B cell (primary cell): ENCODE measurements at regions not wholly inside any gene's neighbourhood (a gene's known extent, or its start where the extent isn't known, plus 50 kb on each side); places are given as distances from the start of the nearest gene placed in this dataset.

ENCODE experiments used
- ATAC-seq: fragments of 200-7000 bp; cut with Tn5 transposase; one replicate; pipeline ENCODE4 v1.10.0; 2021; ENCODE audit warnings: low read depth, mild to moderate bottlenecking, moderate number of reproducible peaks, moderate library complexity
- CTCF ChIA-PET: fragments of 350-600 bp; sonication (Branson Sonifier 250); formaldehyde crosslinking; loops from one replicate; lab custom pipeline; 2021; ENCODE audit warnings: antibody characterized with exemption, inconsistent platforms; lab: Charles Lee
- POLR2A ChIA-PET: fragments of 350-600 bp; sonication (Branson Sonifier 250); formaldehyde crosslinking; loops from one replicate; lab custom pipeline; 2021; ENCODE audit warnings: antibody characterized with exemption; lab: Charles Lee
- DNase-seq: peaks from one replicate; pipeline ENCODE4 v3.0.0; 2013
- H2AFZ ChIP-seq: 2 replicates; pipeline ENCODE4 v1.6.1; 2012; ENCODE audit warnings: mild to moderate bottlenecking, low read depth, low read length; ENCODE audit not compliant: insufficient read depth, poor library complexity, severe bottlenecking
- H3K27ac ChIP-seq, 2 donors: 1 replicate in 1 of 2; 2 replicates in 1 of 2; pipeline ENCODE4 v1.5.1; 2012 to 2013; ENCODE audit warnings: low read length in 2 of 2, mild to moderate bottlenecking in 2 of 2, moderate library complexity in 1 of 2
- H3K27me3 ChIP-seq, 4 experiments: fragments of 200-600 bp in 1 of 4; sonication (generic) in 1 of 4; replicated peaks in 1 of 4; 1 replicate in 2 of 4; 2 replicates in 2 of 4; pipeline versions ENCODE4 v1.6.1 to v1.7.0; 2013 to 2016; ENCODE audit warnings: low read length in 3 of 4, mild to moderate bottlenecking in 2 of 4, mixed read lengths in 1 of 4, moderate library complexity in 1 of 4; ENCODE audit not compliant: insufficient read depth in 4 of 4, control insufficient read depth in 3 of 4; ENCODE audit errors: control extremely low read depth in 1 of 4
- H3K36me3 ChIP-seq, 2 experiments: replicated peaks in 1 of 2; 1 replicate in 1 of 2; 2 replicates in 1 of 2; pipeline versions ENCODE4 v1.6.1 to v1.7.1; 2013; ENCODE audit warnings: low read length in 1 of 2; ENCODE audit not compliant: insufficient read depth in 2 of 2, control insufficient read depth in 1 of 2; ENCODE audit errors: control extremely low read depth in 1 of 2, extremely low read depth in 1 of 2
- H3K4me1 ChIP-seq, 2 donors: fragments of 200-600 bp in 1 of 2; sonication (generic) in 1 of 2; 1 replicate in 1 of 2; 2 replicates in 1 of 2; pipeline versions ENCODE4 v1.5.1 to v1.6.1; 2013 to 2017; ENCODE audit warnings: low read length in 2 of 2; ENCODE audit not compliant: control insufficient read depth in 2 of 2, insufficient read depth in 2 of 2
- H3K4me2 ChIP-seq: replicated peaks from 2 replicates; pipeline ENCODE3; 2012; ENCODE audit warnings: mild to moderate bottlenecking, low read depth, low read length; ENCODE audit not compliant: poor library complexity, severe bottlenecking
- H3K4me3 ChIP-seq, 5 experiments: fragments of 200-600 bp in 1 of 5; sonication (generic) in 1 of 5; 1 replicate in 3 of 5; 2 replicates in 2 of 5; pipeline versions ENCODE4 v1.5.1 to v1.7.0; 2011 to 2016; ENCODE audit warnings: low read length in 4 of 5, mild to moderate bottlenecking in 4 of 5, low read depth in 2 of 5, control low read depth in 1 of 5, moderate library complexity in 1 of 5; ENCODE audit not compliant: insufficient read depth in 1 of 5; ENCODE audit errors: control extremely low read depth in 1 of 5, extremely low read depth in 1 of 5
- H3K79me2 ChIP-seq: fragments of 200-600 bp; sonication (generic); one replicate; pipeline ENCODE4 v1.6.0; 2016; ENCODE audit warnings: low read length; ENCODE audit not compliant: control insufficient read depth, insufficient read depth
- H3K9ac ChIP-seq: fragments of 200-600 bp; sonication (generic); 2 replicates; pipeline ENCODE4 v1.6.1; 2017; ENCODE audit warnings: mild to moderate bottlenecking, low read length, moderate library complexity
- H3K9me3 ChIP-seq, 3 donors: one replicate each; pipeline versions ENCODE4 v1.6.1 to v1.7.1; 2013; ENCODE audit warnings: low read length in 2 of 3; ENCODE audit not compliant: control insufficient read depth in 2 of 3, insufficient read depth in 1 of 3; ENCODE audit errors: control extremely low read depth in 1 of 3
- H4K20me1 ChIP-seq: 2 replicates; pipeline ENCODE4 v1.6.0; 2012; ENCODE audit warnings: mild to moderate bottlenecking, low read length; ENCODE audit not compliant: insufficient read depth, control insufficient read depth, poor library complexity, severe bottlenecking
- H3K27ac Mint-ChIP-seq: one replicate; pipeline ENCODE4 v1.8.0; 2021; ENCODE audit warnings: mixed read lengths
- H3K27me3 Mint-ChIP-seq: one replicate; pipeline ENCODE4 v1.8.0; 2021; ENCODE audit warnings: mixed read lengths
- H3K4me1 Mint-ChIP-seq: one replicate; pipeline ENCODE4 v1.8.0; 2021; ENCODE audit warnings: mixed read lengths
- H3K4me3 Mint-ChIP-seq: one replicate; pipeline ENCODE4 v1.8.0; 2021; ENCODE audit warnings: mixed read lengths
- H3K9me3 Mint-ChIP-seq: one replicate; pipeline ENCODE4 v1.8.0; 2022; ENCODE audit warnings: mixed read lengths; ENCODE audit not compliant: insufficient read depth
- CTCF ChIP-seq: fragments of 200-600 bp; IDR thresholded peaks from one replicate; pipeline ENCODE4 v1.8.0; 2022; ENCODE audit warnings: antibody characterized with exemption, mild to moderate bottlenecking
- EZH2 ChIP-seq: IDR thresholded peaks from 2 replicates; pipeline ENCODE4 v1.6.1; 2012; ENCODE audit warnings: borderline replicate concordance, low read depth, mild to moderate bottlenecking, moderate library complexity, low read length; ENCODE audit not compliant: insufficient read depth, poor library complexity, severe bottlenecking
- WGBS: methylation state at CpG from one replicate; pipeline ENCODE4 v1.1.5; 2013; ENCODE audit warnings: missing lambda C conversion rate; ENCODE audit not compliant: insufficient coverage; 5-methylcytosine and 5-hydroxymethylcytosine counted together
- intact Hi-C: fragments of 100-400 bp; cut with micrococcal nuclease; formaldehyde crosslinking; loops from one replicate; pipeline ENCODE4 v1.10.0; 2022

GRCh38 chr16:81185416-81185815 is 53.1 kb upstream of the BCO1 start:
- no peaks in the 10 kb centered on the region for H3K4me1 ChIP-seq
- H3K36me3 ChIP-seq: no peaks in the 10 kb centered on the region

More at GRCh38 chr16:81185416-81185815, 53.1 kb upstream of the BCO1 start:
- Histone ChIP-seq H3K9me3 (no peaks in the 10 kb centered on the region), H4K20me1 (no peaks in the 10 kb centered on the region), H2AFZ (no peak overlapping the region), H3K27me3 (no peaks in the 10 kb centered on the region), H3K9ac (no peak overlapping the region), H3K27ac (no peak overlapping the region), H3K79me2 (no peaks in the 10 kb centered on the region), H3K4me2 (no peak overlapping the region), H3K4me3 (no peak overlapping the region)
- TF ChIP-seq EZH2: no peak
- no peak for TF ChIP-seq CTCF
- 86% methylated on average over 9 of the region's 10 CpGs for WGBS
- CTCF ChIA-PET: no interaction called here
- DNase-seq (no peak), ATAC-seq (no peak)
- no peaks in the 10 kb centered on the region for H3K9me3 Mint-ChIP-seq
- peaks cover 12% of the 10 kb centered on the region for H3K27me3 Mint-ChIP-seq
- intact Hi-C loops: no loop called here
- POLR2A ChIA-PET: no interaction called here
- H3K27ac Mint-ChIP-seq: no peak overlapping the region
- H3K4me3 Mint-ChIP-seq: no peak overlapping the region
- H3K4me1 Mint-ChIP-seq: no peaks in the 10 kb centered on the region
